H54 (cell line): ENCODE measurements at regions not wholly inside any gene's neighbourhood (a gene's known extent, or its start where the extent isn't known, plus 50 kb on each side); places are given as distances from the start of the nearest gene placed in this dataset.

Experiments used
- DNase-seq: peaks from one replicate; pipeline ENCODE4 v3.0.0; 2011; ENCODE audit warnings: low spot score, mixed read lengths; ENCODE audit not compliant: insufficient read length
- FAIRE-seq: peaks from 3 replicates; lab custom pipeline; 2011; peaks lifted over from hg19 to GRCh38; lab: Jason Lieb, UNC
- POLR2A ChIP-seq: IDR thresholded peaks from 2 replicates; pipeline ENCODE4 v1.6.1; 2011; ENCODE audit warnings: low read depth, mild to moderate bottlenecking, low read length

GRCh38 chr11:41943656-41944055 is 484.2 kb upstream of the LRRC4C start:
- DNase-seq (no peak), FAIRE-seq (no peak)
- TF ChIP-seq POLR2A: no peak

GRCh38 chr11:41947392-41947791 is 487.9 kb upstream of the LRRC4C start:
- no peak for FAIRE-seq
- TF ChIP-seq POLR2A: no peak
- DNase-seq: no peak

DNA sequence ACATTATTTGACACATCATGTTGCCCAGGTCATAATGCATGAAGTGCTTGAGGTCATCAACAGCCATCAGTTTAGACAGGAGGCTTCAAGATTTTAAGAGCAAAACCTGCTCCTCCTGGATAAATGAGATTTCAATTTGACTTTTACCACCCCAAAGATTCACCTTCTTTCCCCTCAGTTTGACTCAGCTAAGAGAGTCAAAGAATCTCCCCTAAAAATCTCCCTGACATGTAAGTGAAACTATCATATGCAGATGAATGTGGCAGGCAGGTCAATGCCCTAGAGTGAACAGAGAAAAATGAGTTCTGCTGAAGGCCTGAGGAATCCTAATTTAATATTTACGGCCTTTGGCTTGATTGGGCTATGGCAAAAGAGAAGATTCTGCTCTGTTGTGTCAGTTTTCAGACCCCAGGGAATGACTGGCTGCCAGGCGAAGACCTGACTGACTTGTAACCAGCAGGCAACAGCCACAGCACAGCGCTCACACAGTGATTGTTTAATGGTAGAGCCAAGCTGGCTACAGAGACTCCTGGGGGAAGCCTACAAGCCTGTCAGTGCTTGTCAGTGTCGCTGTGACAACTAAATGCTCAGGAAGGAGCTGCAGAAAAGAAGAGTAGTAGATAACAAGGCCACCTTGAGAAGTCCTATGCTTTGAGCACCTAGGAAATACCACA is 491.2 kb upstream of the LRRC4C start:
- no peak for TF ChIP-seq POLR2A
- DNase-seq (no peak), FAIRE-seq (no peak)

GRCh38 chr11:41954034-41954433 is 494.6 kb upstream of the LRRC4C start:
- FAIRE-seq (no peak), DNase-seq (no peak)
- TF ChIP-seq POLR2A: no peak

GRCh38 chr11:41955066-41955465 is 495.6 kb upstream of the LRRC4C start:
- FAIRE-seq: no peak

GRCh38 chr11:41955635-41956400 is 496.4 kb upstream of the LRRC4C start:
- no peak for TF ChIP-seq POLR2A
- no peak for FAIRE-seq
- no peak for DNase-seq

More at GRCh38 chr11:41955066-41955465, 495.6 kb upstream of the LRRC4C start:
- TF ChIP-seq POLR2A: no peak
- DNase-seq: no peak

- FAIRE-seq (no peak), DNase-seq (no peak)
- no peak for TF ChIP-seq POLR2A
These were observed 504.0 kb upstream of the LRRC4C start for GRCh38 chr11:41963406-41963805.

GRCh38 chr11:41970681-41971080 is 511.2 kb upstream of the LRRC4C start:
- DNase-seq (no peak), FAIRE-seq (no peak)
- no peak for TF ChIP-seq POLR2A

DNA sequence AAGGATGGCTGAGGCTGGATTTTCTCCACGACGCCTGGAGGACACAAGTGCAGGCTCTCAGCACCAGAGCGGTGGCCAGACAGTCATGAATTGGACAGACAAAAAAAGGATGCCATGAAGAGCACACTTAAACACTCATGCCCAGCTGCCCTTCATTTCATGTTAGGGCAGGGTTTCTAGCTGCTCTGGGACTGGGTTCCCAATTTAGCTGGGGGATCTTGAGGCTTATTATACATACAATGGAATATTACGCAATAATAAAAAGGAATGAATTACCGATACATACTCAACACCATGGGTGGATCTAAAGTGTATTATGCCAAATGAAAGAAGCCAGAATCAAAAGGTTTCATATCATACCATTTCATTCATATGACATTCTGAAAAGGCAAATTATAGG is 512.1 kb upstream of the LRRC4C start:
- no peak for FAIRE-seq
- no peak for DNase-seq
- TF ChIP-seq POLR2A: no peak

DNA sequence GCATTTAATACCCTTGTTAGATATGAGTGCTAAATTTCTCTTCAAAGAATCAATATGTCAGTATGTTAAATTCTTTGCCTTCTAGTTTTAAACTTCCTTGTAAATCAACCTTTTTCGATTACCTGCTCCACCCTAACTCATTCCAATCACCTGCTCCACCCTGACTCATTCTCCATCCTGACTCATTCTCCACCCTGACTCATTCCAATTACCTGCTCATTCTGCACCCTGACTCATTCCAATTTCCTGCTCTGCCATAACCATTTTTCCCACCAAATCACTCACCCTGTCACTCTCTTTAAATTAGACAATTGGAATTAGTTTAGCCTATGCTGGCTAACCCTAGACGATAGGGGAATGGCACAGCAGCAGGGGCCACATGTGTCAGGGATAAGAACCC is 519.5 kb upstream of the LRRC4C start:
- FAIRE-seq (no peak), DNase-seq (no peak)

GRCh38 chr11:41980741-41981140 is 521.3 kb upstream of the LRRC4C start:
- no peak for TF ChIP-seq POLR2A
- no peak for DNase-seq
- no peak for FAIRE-seq

More for the DNA sequence above, 519.5 kb upstream of the LRRC4C start:
- no peak for TF ChIP-seq POLR2A

GRCh38 chr11:41982276-41982675 is 522.8 kb upstream of the LRRC4C start:
- TF ChIP-seq POLR2A: no peak
- no peak for FAIRE-seq

GRCh38 chr11:41982975-41983374 is 523.5 kb upstream of the LRRC4C start:
- TF ChIP-seq POLR2A: no peak
- DNase-seq (no peak), FAIRE-seq (no peak)

More at GRCh38 chr11:41982276-41982675, 522.8 kb upstream of the LRRC4C start:
- no peak for DNase-seq

GRCh38 chr11:41983475-41983874 is 524.0 kb upstream of the LRRC4C start:
- TF ChIP-seq POLR2A: no peak
- DNase-seq (no peak), FAIRE-seq (no peak)

GRCh38 chr11:41984023-41984422 is 524.6 kb upstream of the LRRC4C start:
- no peak for TF ChIP-seq POLR2A
- DNase-seq (no peak), FAIRE-seq (no peak)
